ENCODE measurements at regions not wholly inside any gene's neighbourhood (a gene's known extent, or its start where the extent isn't known, plus 50 kb on each side); places are given as distances from the start of the nearest gene placed in this dataset.

- TF ChIP-seq CTCF (IDR thresholded peaks at IDR 0.05; ENCODE audit: low read depth, low read length) = no peak
- no peak for TF ChIP-seq POLR2A (IDR thresholded peaks at IDR 0.05; ENCODE audit: extremely low read depth, insufficient read length)
Measured at GRCh38 chr5:103389846-103390245, 131.3 kb downstream of the MACIR start.

Data from NB4 (cell line).